ENCODE measurements at regions not wholly inside any gene's neighbourhood (a gene's known extent, or its start where the extent isn't known, plus 50 kb on each side); places are given as distances from the start of the nearest gene placed in this dataset.

GRCh38 chr22:49188591-49188990, 639.1 kb downstream of the BRD1 start:
- TF ChIP-seq CTCF (conservative IDR thresholded peaks at IDR 0.05; ENCODE audit: low read depth, low read length) = no peak
- TF ChIP-seq RCOR1 (IDR thresholded peaks at IDR 0.05; ENCODE audit: insufficient replicate concordance, low read length) = no peak
- TF ChIP-seq MAFK (IDR thresholded peaks at IDR 0.05; ENCODE audit: low read depth, low read length) = no peak
- TF ChIP-seq RAD21 (IDR thresholded peaks at IDR 0.05; ENCODE audit: low read length) = no peak
- TF ChIP-seq USF2 (IDR thresholded peaks at IDR 0.05; ENCODE audit: low read depth, low read length) = no peak
- TF ChIP-seq BHLHE40 (IDR thresholded peaks at IDR 0.05; ENCODE audit: low read depth, low read length) = no peak
- TF ChIP-seq POLR2A (IDR thresholded peaks at IDR 0.05; ENCODE audit: low read depth, low read length) = no peak
- TF ChIP-seq MXI1 (IDR thresholded peaks at IDR 0.05; ENCODE audit: borderline replicate concordance, low read depth, low read length) = no peak
- TF ChIP-seq CEBPB (IDR thresholded peaks at IDR 0.05; ENCODE audit: low read depth, low read length) = no peak
- TF ChIP-seq CHD1 (IDR thresholded peaks at IDR 0.05; ENCODE audit: low read depth, low read length) = no peak
- no peak for TF ChIP-seq SMC3 (IDR thresholded peaks at IDR 0.05; ENCODE audit: low read depth, low read length)
- no peak for TF ChIP-seq MAZ (IDR thresholded peaks at IDR 0.05; ENCODE audit: borderline replicate concordance, low read depth, low read length)
- TF ChIP-seq FOS (IDR thresholded peaks at IDR 0.05; ENCODE audit: low read depth, low read length) = no peak

All from IMR-90 (cell line).